HG03558 (cell line): ENCODE measurements at regions not wholly inside any gene's neighbourhood (a gene's known extent, or its start where the extent isn't known, plus 50 kb on each side); places are given as distances from the start of the nearest gene placed in this dataset.
"Not testable (repeated sequence)": the region's sequence is repeated elsewhere in the genome, so short reads cannot be mapped to it uniquely, and the experiment has no call there.

Source experiments
- ATAC-seq: cut with Tn5 transposase; IDR thresholded peaks from one replicate; pipeline ENCODE4 v1.9.1; 2021; ENCODE audit warnings: moderate number of reproducible peaks; ENCODE audit not compliant: unreplicated experiment; ENCODE audit errors: extremely low read depth

- ATAC-seq = no peak
These were observed 1216.5 kb upstream of the AUTS2 start for GRCh38 chr7:68381731-68382130.

DNA sequence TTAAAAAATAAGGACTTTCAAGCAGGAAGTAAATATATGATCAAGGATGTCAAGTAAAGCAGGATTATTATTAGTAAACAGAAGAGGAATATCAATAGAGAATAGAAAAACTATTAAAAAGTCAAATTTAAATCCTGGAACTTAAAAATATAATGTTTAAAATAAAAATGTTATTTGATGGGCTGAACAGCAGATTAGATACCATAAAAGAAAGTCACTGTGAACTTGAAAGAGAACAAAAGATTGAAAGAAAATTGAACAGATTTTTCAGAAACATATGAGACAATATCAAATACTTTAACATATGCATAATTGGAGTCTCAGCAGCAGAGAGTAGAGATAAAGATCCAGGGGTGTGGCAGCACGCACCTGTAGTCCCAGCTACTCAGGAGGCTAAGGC, 1213.7 kb upstream of the AUTS2 start:
- ATAC-seq = no peak

DNA sequence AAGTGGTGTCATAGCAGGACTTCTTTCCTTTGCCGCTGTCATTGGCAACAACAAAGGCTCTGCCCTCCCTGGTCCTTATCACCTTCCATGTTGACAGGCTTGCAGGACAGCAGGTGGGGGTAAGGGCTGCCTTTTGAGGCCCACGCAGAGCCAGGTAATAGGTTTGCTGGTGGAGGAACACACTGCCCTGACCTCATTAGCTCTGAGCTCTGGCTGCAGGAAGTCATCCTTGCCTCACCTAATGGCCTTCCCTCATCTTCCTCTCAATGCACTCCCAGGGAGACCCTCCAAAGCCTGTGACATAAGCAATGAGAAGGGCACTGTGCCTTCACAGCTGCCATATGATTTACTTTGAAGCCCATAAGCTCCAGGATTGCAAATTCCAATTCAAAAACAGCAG, 1205.2 kb upstream of the AUTS2 start:
- ATAC-seq = no peak

DNA sequence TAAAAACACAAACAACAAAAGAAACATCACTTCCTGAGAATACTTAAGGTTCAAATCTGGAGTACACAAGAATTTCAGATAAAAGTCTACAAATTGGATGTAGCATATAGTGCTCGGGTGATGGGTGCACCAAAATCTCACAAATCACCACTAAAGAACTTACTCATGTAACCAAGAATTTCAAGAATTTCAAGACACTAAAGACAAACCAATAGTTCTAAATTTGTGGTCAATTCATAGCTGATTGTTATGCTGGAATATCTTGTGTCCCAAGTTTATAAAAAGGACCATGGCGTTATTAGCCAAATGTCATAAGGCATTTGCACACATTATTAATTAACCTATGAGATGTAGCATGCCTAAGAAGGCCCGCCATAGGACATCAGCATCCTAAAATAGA, 1204.1 kb upstream of the AUTS2 start:
- ATAC-seq = no peak

GRCh38 chr7:68399991-68400590, 1198.2 kb upstream of the AUTS2 start:
- ATAC-seq = no peak

DNA sequence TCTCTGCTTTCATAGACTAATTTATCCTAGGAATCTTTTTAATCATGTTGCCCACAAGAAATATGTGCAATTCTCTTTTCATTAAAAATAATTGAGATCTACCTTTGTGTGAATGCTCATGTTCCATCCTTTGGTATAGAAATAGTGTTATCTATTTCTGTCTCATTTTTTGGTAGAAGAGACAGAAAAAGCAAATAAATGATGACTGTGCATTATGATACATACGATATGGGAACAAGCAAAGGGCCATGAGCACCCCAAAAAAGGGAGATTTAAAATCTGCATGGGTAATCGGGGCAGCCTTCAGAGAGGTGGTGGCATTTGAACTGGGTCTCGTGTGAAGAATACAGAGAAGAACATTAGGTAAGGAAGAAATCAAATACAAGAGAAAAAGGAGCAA, 1197.5 kb upstream of the AUTS2 start:
- ATAC-seq = no peak

DNA sequence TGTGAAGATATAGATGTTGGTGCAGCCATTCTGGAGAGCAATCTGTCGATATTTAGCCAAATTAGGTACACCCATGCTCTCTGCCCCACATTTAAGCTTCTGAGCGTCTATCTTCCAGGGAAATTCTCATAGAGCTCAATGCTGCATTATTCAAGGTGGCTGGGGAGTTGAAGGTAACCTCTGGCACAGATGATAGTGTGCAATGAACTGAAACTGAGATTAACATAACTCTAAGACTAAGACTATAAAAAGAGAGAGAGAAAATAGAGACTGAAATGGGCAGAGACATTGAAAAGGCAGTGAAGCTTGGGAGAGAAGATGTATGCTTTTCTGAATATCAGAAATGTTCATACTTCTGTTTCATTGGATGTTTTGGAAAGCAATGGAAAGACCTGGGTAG, 1197.0 kb upstream of the AUTS2 start:
- ATAC-seq = no peak

GRCh38 chr7:68406480-68406879, 1191.8 kb upstream of the AUTS2 start:
- ATAC-seq = no peak

- ATAC-seq = no peak
These were observed 1190.8 kb upstream of the AUTS2 start for GRCh38 chr7:68407460-68407859.

GRCh38 chr7:68408873-68409272, 1189.4 kb upstream of the AUTS2 start:
- ATAC-seq = no peak

DNA sequence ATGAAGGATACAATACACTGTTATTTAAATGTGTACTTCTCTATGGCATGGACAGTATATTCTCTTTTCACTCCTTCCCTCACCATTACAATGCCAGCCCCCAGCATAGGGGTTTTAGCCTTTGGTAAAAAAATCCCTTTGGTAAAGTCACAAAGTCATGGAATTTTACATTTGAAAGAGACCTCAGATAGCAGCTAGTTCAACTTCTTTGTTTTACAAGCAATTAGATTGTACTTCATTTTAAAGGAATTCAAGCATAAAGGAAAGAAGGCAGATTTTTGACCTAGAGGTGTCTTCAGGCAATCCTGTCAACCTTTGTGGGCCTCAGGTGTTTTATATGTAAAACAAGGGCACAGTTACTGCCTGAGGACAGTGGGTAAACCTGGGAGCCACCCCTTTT, 1188.4 kb upstream of the AUTS2 start:
- no peak for ATAC-seq

DNA sequence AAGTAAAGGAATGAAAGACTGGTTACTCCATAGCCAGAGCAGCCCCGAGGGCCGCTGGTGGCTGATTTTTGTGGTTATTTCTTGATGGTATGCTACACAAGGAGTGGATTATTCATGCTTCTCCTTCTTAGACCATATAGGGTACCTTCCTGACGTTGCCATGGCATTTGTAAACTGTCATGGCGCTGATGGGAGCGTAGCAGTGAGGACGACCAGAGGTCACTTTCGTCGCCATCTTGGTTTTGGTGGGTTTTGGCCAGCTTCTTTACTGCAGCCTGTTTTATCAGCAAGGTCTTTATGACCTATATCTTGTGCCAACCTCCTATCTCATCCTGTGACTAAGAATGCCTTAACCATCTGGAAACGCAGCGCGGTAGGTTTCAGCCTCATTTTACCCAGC, 1187.6 kb upstream of the AUTS2 start:
- not testable (repeated sequence) for ATAC-seq

GRCh38 chr7:68411742-68412141, 1186.5 kb upstream of the AUTS2 start:
- no peak for ATAC-seq

- ATAC-seq = no peak
These were observed 1183.4 kb upstream of the AUTS2 start for GRCh38 chr7:68414631-68415425.

- no peak for ATAC-seq
These were observed 1181.3 kb upstream of the AUTS2 start for GRCh38 chr7:68417002-68417401.

DNA sequence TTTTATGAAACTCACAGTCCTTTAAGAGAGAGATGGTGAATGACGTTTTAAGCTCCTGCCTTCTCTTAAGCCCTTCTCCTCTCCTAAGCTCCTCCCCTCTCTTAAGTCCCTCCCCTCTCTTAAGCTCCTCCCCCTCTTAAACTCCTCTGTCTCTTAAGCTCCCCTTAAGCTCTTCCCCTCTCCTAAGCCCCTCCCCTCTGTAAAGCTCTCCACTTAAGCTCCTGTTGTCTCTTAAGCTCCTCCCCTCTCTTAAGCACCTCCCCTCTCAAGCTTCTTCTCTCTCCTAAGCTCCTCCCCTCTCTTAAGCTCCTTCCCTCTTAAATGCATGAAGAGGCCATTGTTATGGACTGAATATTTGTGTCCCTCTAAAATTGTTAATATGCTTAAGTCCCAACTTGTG, 1180.6 kb upstream of the AUTS2 start:
- no peak for ATAC-seq

DNA sequence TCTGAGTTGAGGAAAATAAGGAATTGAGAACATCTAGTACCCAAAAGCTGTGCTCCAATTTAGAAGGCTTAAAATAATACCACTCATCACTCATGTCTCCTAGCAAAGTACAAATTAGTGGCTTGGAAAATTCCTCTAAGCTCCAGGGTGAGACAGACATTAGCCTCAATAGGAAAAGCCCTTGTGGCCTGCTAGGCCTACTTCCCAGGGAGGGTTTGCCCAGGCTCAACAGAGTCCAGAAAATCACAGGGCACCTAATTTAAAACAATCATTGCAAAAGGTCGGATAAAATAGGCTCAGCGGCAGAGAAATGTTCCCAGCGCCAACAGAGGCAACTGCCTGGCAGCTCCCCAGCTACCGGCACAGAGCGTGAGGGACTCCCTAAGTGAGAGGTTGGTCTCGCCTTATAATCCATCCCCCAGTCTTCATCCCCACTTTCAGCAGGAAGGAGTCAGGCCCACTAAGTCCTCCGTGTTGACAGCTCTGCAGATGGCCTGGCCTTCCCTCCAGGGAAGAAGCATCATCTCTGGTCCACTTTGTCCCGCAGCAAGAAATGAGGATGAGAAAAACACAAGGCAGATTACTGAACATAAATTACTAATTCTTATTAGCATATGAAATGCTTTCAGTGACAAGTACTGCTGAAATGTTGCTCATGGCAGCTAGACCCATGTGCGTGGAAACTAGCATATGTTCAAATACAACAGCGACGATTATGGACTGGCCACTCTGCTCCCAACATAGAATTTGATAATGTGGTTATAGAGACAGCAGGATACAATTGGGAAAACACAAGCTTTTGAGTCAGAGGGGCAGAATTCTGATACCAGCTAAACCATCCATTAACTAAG, 1177.7 kb upstream of the AUTS2 start:
- no peak for ATAC-seq

DNA sequence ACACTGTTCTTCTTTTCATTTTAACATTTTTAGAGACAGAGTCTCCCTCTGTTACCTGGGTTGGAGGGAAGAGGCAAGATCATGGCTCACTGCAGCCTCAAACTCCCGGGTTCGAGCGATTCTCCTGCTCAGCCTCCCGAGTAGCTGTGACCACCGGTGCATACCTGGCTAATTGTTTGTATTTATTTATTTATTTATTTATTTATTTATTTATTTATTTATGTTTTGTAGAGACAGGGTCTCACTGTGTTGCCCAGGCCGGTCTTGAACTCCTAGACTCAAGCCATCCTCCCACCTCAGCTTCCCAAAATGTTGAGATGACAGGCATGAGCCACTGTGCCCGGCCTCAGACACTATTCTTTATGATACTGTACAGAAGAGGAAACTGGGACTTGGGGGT, 1176.6 kb upstream of the AUTS2 start:
- ATAC-seq = no peak

GRCh38 chr7:68422281-68422680, 1176.0 kb upstream of the AUTS2 start:
- no peak for ATAC-seq

- no peak for ATAC-seq
These were observed 1174.9 kb upstream of the AUTS2 start for GRCh38 chr7:68423356-68423755.

DNA sequence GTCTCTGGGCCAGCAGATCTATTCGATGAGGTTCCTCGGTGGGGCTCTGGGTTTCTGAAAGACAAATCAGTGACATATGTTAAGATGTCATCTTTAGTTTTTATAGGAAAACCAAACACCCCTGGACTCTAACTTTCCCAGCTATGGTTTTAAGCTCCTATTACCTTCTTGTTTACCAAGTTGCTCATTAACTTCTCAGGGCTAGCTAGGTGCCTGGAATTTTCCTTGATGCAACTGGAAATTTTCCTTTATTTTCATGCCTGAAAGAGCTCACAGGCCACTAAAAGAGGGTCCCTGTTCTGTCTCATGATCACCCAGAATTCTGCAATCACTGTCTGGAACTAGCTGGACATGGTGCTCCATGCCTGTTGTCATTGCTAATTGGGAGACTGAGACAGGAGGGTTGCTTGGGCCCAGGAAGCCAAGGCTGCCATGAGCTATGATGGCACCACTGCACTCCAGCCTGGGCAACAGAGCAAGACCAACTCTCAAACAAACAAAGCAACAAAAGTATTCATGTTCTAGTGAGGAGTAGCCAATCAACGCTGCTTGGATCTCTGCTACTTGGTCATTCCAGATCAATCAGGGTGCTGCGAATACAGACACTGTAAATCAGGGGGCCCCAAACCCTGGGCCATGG, 1173.5 kb upstream of the AUTS2 start:
- ATAC-seq = no peak
